ENCODE measurements at regions not wholly inside any gene's neighbourhood (a gene's known extent, or its start where the extent isn't known, plus 50 kb on each side); places are given as distances from the start of the nearest gene placed in this dataset.

DNA sequence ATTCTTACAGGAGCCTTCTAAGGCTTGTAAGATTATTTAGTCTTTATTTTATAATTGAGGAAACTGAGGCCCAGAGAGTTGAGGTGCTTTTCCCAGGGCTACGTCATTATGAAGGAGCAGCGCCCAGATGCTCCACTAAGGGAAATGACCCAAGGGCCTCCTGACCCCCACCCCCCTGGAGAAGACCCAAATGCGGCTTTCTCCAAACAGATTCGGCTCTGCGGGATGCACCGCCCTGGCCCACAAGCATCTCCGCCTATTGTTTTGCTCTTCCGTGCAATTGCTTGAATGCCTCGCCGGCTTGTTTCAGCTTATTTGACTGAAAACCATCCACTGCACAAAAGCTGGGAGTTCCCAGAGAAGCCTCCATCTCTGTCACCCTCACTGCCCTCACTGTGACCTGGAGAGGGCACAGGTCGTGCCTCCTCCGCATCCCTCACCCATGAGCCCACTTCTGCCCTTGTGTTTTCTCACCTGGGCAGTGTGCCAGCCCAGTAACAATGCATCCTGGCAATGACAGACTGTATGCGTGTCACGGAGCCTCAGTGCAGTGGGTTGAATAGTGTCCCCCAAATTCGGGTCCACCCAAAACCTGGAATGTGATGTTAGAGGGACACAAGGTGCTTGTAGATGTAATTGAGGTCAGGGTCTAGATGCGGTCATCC lies 790.2 kb downstream of the TBC1D22A start:
- TF ChIP-seq, protein P1, sequence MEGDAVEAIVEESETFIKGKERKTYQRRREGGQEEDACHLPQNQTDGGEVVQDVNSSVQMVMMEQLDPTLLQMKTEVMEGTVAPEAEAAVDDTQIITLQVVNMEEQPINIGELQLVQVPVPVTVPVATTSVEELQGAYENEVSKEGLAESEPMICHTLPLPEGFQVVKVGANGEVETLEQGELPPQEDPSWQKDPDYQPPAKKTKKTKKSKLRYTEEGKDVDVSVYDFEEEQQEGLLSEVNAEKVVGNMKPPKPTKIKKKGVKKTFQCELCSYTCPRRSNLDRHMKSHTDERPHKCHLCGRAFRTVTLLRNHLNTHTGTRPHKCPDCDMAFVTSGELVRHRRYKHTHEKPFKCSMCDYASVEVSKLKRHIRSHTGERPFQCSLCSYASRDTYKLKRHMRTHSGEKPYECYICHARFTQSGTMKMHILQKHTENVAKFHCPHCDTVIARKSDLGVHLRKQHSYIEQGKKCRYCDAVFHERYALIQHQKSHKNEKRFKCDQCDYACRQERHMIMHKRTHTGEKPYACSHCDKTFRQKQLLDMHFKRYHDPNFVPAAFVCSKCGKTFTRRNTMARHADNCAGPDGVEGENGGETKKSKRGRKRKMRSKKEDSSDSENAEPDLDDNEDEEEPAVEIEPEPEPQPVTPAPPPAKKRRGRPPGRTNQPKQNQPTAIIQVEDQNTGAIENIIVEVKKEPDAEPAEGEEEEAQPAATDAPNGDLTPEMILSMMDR (IDR thresholded peaks at IDR 0.05), result no peak
- TF ChIP-seq EZH2 (IDR thresholded peaks at IDR 0.05; ENCODE audit: borderline replicate concordance, insufficient read depth, low read depth, low read length, poor library complexity, severe bottlenecking), result no peak
